Endothelial cell of umbilical vein (primary cell): ENCODE measurements at regions not wholly inside any gene's neighbourhood (a gene's known extent, or its start where the extent isn't known, plus 50 kb on each side); places are given as distances from the start of the nearest gene placed in this dataset.

Source experiments
- BruUV-seq: library from RNA; stranded (reverse); fragments of 400-500 nt; replicated peaks from 2 replicates; lab custom pipeline; 2021; lab: Mats Ljungman, UMichigan
- CTCF ChIA-PET: fragments of 300-600, 350-600 bp; sonication (Branson Sonifier 250); formaldehyde crosslinking; loops from one replicate; lab custom pipeline; 2021; ENCODE audit warnings: antibody characterized with exemption, inconsistent platforms; lab: Charles Lee
- POLR2A ChIA-PET: fragments of 300-600, 350-600 bp; sonication (Branson Sonifier 250); formaldehyde crosslinking; loops from one replicate; lab custom pipeline; 2021; ENCODE audit warnings: antibody characterized with exemption, inconsistent platforms; lab: Charles Lee
- DNase-seq: peaks from one replicate; pipeline ENCODE4 v3.0.0-alpha.2; 2011; ENCODE audit warnings: low read depth, low spot score
- FAIRE-seq: peaks from 2 replicates; lab custom pipeline; 2011; peaks lifted over from hg19 to GRCh38; lab: Jason Lieb, UNC
- H2AFZ ChIP-seq: 2 replicates; pipeline ENCODE4 v1.6.0; 2012; ENCODE audit warnings: low read depth, low read length, control low read depth, inconsistent platforms
- H3K27ac ChIP-seq: 2 replicates; pipeline ENCODE4 v1.5.1; 2011; ENCODE audit warnings: low read depth, mild to moderate bottlenecking, control low read depth, low read length, moderate library complexity; ENCODE audit not compliant: insufficient read depth
- H3K27me3 ChIP-seq, 2 experiments: 2 replicates each; pipeline versions ENCODE4 v1.6.0 to v1.6.1; 2011; ENCODE audit warnings: low read length in 2 of 2, mixed read lengths in 1 of 2; ENCODE audit not compliant: control insufficient read depth in 2 of 2, insufficient read depth in 2 of 2
- H3K36me3 ChIP-seq, 2 experiments: 2 replicates in 1 of 2; 3 replicates in 1 of 2; pipeline ENCODE4 v1.5.1; 2011; ENCODE audit warnings: low read length in 2 of 2, mild to moderate bottlenecking in 1 of 2, moderate library complexity in 1 of 2; ENCODE audit not compliant: control insufficient read depth in 2 of 2, insufficient read depth in 2 of 2; ENCODE audit errors: extremely low read depth in 1 of 2
- H3K4me1 ChIP-seq: 3 replicates; pipeline ENCODE4 v1.5.1; 2011; ENCODE audit warnings: mild to moderate bottlenecking, low read length; ENCODE audit not compliant: control insufficient read depth, insufficient read depth; ENCODE audit errors: extremely low read depth
- H3K4me2 ChIP-seq: 2 replicates; pipeline ENCODE4 v1.6.1; 2011; ENCODE audit warnings: low read length, control low read depth, mixed read lengths; ENCODE audit not compliant: insufficient read depth
- H3K4me3 ChIP-seq, 3 experiments: fragments of 200-600 bp in 1 of 3; sonication (generic), shearing (Covaris generic) in 1 of 3; replicated peaks in 1 of 3; 2 replicates each; pipeline ENCODE4 v1.5.1; 2011 to 2016; ENCODE audit warnings: control low read depth in 3 of 3, low read length in 3 of 3, mild to moderate bottlenecking in 2 of 3, inconsistent platforms in 1 of 3, low read depth in 1 of 3, moderate library complexity in 1 of 3; ENCODE audit not compliant: insufficient read depth in 1 of 3
- H3K79me2 ChIP-seq: 2 replicates; pipeline ENCODE4 v1.6.0; 2012; ENCODE audit warnings: low read length, inconsistent platforms; ENCODE audit not compliant: control insufficient read depth, insufficient read depth
- H3K9ac ChIP-seq: replicated peaks from 2 replicates; pipeline ENCODE3; 2011; ENCODE audit warnings: low read length, control low read depth; ENCODE audit not compliant: insufficient read depth; ENCODE audit errors: extremely low read depth
- H3K9me1 ChIP-seq: replicated peaks from 3 replicates; pipeline ENCODE4 v1.6.0; 2011; ENCODE audit warnings: mild to moderate bottlenecking, low read length; ENCODE audit not compliant: control insufficient read depth, insufficient read depth; ENCODE audit errors: extremely low read depth
- H3K9me3 ChIP-seq: replicated peaks from 2 replicates; pipeline ENCODE4 v1.5.1; 2012; ENCODE audit warnings: low read length, inconsistent platforms; ENCODE audit not compliant: control insufficient read depth, insufficient read depth
- H4K20me1 ChIP-seq: replicated peaks from 2 replicates; pipeline ENCODE3; 2011; ENCODE audit warnings: mild to moderate bottlenecking, low read length; ENCODE audit not compliant: control insufficient read depth, insufficient read depth; ENCODE audit errors: extremely low read depth
- CTCF ChIP-seq, 2 donors: IDR thresholded peaks; 1 replicate in 1 of 2; 2 replicates in 1 of 2; pipeline ENCODE4 v1.5.1; 2011; ENCODE audit warnings: low read length in 2 of 2, mild to moderate bottlenecking in 2 of 2, moderate library complexity in 2 of 2, control low read depth in 1 of 2, inconsistent platforms in 1 of 2, low read depth in 1 of 2; ENCODE audit not compliant: insufficient read depth in 1 of 2; ENCODE audit errors: extremely low read depth in 1 of 2
- EZH2 ChIP-seq: IDR thresholded peaks from 2 replicates; pipeline ENCODE4 v1.6.1; 2012; ENCODE audit warnings: borderline replicate concordance, low read depth, mild to moderate bottlenecking, moderate library complexity, low read length, inconsistent platforms; ENCODE audit not compliant: severe bottlenecking
- FOS ChIP-seq: IDR thresholded peaks from 2 replicates; pipeline ENCODE4 v1.6.1; 2011; ENCODE audit warnings: mild to moderate bottlenecking, low read length, moderate library complexity, borderline replicate concordance; ENCODE audit not compliant: insufficient read depth
- GATA2 ChIP-seq: IDR thresholded peaks from 2 replicates; pipeline ENCODE4 v1.7.0; 2011; ENCODE audit warnings: low read depth, mild to moderate bottlenecking, moderate library complexity, mixed read lengths, low read length; ENCODE audit not compliant: insufficient read length, insufficient read depth
- JUN ChIP-seq: IDR thresholded peaks from 2 replicates; pipeline ENCODE4 v1.6.1; 2011; ENCODE audit warnings: borderline replicate concordance, low read depth; ENCODE audit not compliant: insufficient read length, insufficient read depth
- MAX ChIP-seq: IDR thresholded peaks from 2 replicates; pipeline ENCODE4 v1.6.1; 2011; ENCODE audit not compliant: insufficient read depth, insufficient read length
- MYC ChIP-seq: IDR thresholded peaks from one replicate; pipeline ENCODE4 v1.6.1; 2011; ENCODE audit warnings: mild to moderate bottlenecking, low read depth, low read length
- POLR2A ChIP-seq: IDR thresholded peaks from 2 replicates; pipeline ENCODE4 v1.6.1; 2012; ENCODE audit warnings: low read depth, mild to moderate bottlenecking, control low read depth, low read length
- POLR2AphosphoS5 ChIP-seq: IDR thresholded peaks from 2 replicates; pipeline ENCODE4 v1.6.1; 2012; ENCODE audit warnings: low read depth, mild to moderate bottlenecking, control low read depth, low read length, moderate library complexity; ENCODE audit not compliant: insufficient read depth
- dilution Hi-C: fragments of 300-500 bp; cut with MboI; formaldehyde crosslinking; loops from one replicate; pipeline ENCODE4 v1.15.0; 2019; ENCODE audit warnings: low sequenced_read_pairs; ENCODE audit not compliant: extremely low pct_ligation_motif_present
- intact Hi-C: fragments of 100-400 bp; cut with micrococcal nuclease; formaldehyde crosslinking; loops from one replicate; pipeline ENCODE4 v1.10.0; 2022

DNA sequence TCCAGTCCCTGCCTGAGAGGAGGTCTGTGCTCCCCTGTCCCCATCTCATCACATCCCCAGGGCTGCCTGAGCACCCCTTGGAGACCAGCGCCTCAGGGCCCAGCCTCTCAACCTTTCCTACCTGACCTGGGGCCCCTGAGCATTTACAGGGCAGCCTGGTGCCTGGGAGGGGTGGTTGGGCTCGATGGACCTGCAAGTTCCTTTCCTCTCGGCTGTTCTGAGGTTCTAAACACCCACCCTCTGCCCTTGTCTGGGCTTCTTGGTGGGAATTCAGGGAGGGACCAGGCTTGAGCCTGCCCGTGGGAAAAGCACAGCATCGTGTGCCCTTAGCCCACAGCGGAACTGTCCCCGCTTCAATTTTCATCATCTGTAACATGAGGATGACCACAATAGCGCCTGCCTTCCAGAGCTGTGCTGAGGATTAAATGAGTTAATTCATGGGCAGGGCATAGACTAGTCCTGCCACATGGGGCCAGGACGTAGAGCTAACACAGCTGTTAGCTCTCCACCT lies 91.0 kb upstream of the SH3PXD2B start:
- H3K79me2 ChIP-seq = no peaks in the 10 kb centered on the region
- no peak for FAIRE-seq
- no peaks in the 10 kb centered on the region for H3K4me1 ChIP-seq
- H3K27me3 ChIP-seq = no peaks in the 10 kb centered on the region
- BruUV-seq = no TSS peak
- dilution Hi-C loops = no loop called here
- H3K36me3 ChIP-seq = no peaks in the 10 kb centered on the region
- H3K9ac ChIP-seq = no peak overlapping the region
- TF ChIP-seq EZH2 = no peak
- CTCF ChIA-PET = no interaction called here
- DNase-seq = no peak
- H3K9me3 ChIP-seq = no peaks in the 10 kb centered on the region
- H3K27ac ChIP-seq = no peak overlapping the region
- no peak overlapping the region for H3K4me3 ChIP-seq
- no peaks in the 10 kb centered on the region for H4K20me1 ChIP-seq
- intact Hi-C loops = no loop called here
- no peak overlapping the region for H2AFZ ChIP-seq
- no peaks in the 10 kb centered on the region for H3K9me1 ChIP-seq
- H3K4me2 ChIP-seq = no peak overlapping the region
- POLR2A ChIA-PET = no interaction called here

DNA sequence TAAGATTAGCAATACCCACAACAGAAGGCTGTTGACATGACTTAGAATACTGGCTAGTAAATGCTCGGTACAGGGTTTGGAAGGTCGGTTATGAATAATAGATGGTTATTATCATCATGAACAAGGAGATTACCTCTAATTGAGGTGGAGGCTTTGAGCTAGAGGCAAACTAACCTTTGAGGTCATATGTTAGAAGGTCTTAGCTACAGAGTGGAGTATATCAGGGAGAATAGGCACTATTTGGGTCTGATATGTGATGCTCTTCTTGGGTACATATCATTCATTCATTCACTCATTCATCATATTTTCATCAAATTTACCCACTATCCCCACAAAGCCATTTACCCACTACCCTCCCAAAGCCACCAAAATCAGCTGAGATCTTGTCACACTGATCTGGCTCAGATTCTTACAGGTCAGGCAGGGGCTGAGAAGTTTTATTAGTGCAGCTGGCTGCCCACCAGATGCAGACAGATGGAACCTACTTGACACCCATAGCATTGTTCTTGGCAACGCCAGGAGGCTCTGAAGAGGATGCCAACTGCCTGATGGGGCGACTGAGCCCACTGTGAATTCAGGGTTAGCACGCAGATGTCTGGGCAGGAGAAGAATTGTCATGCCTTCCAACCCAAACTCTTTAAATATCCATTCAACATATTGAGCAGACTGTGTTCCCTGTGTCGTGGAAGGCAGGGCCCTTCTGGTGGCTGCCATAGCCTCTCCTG lies 90.2 kb upstream of the SH3PXD2B start:
- H3K4me1 ChIP-seq = no peaks in the 10 kb centered on the region
- dilution Hi-C loops (no loop called here), intact Hi-C loops (no loop called here)
- FAIRE-seq (no peak), DNase-seq (no peak)
- TF ChIP-seq POLR2A (no peak), POLR2AphosphoS5 (no peak), MYC (no peak), GATA2 (no peak), MAX (no peak), JUN (no peak), EZH2 (no peak), CTCF (IDR thresholded peaks at IDR 0.05; ENCODE audit: extremely low read depth in 1 of 2, insufficient read depth in 1 of 2, low read depth in 1 of 2, low read length in 2 of 2) (no peak), FOS (no peak)
- no peak overlapping the region for H3K4me2 ChIP-seq
- no peaks in the 10 kb centered on the region for H4K20me1 ChIP-seq
- no peaks in the 10 kb centered on the region for H3K79me2 ChIP-seq
- H3K9ac ChIP-seq = no peak overlapping the region
- no peaks in the 10 kb centered on the region for H3K36me3 ChIP-seq
- no peaks in the 10 kb centered on the region for H3K9me1 ChIP-seq
- no TSS peak for BruUV-seq
- H3K27me3 ChIP-seq = no peaks in the 10 kb centered on the region
- ChIA-PET POLR2A (no interaction called here), CTCF (no interaction called here)
- no peak overlapping the region for H3K27ac ChIP-seq
- no peak overlapping the region for H2AFZ ChIP-seq
- H3K4me3 ChIP-seq = no peak overlapping the region
- H3K9me3 ChIP-seq = no peaks in the 10 kb centered on the region
